GM19463 (cell line): ENCODE measurements at regions not wholly inside any gene's neighbourhood (a gene's known extent, or its start where the extent isn't known, plus 50 kb on each side); places are given as distances from the start of the nearest gene placed in this dataset.
"Not testable (repeated sequence)": the region's sequence is repeated elsewhere in the genome, so short reads cannot be mapped to it uniquely, and the experiment has no call there.

Experiments used
- ATAC-seq: cut with Tn5 transposase; IDR thresholded peaks from one replicate; pipeline ENCODE4 v1.9.1; 2021; ENCODE audit warnings: mild to moderate bottlenecking, moderate library complexity; ENCODE audit not compliant: unreplicated experiment

DNA sequence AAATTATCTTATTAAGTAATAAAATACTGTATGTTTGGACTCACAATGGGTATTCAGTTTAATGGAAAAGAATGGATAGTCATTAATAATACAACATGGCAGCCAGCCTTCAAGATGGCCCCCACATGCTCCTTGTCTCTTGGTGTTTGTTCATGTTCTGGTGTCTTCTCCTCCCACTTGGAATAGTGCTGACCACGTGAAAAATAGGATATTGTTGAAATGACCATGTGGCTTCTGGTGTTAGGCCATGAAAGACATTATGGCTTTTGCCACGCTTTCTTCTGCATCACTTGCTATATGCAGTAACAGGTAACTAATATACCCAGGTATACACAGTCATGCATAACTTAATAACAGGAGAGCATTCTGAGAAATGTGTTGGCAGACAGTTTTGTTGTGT lies 341.0 kb downstream of the KCNJ2 start:
- no peak for ATAC-seq

- no peak for ATAC-seq
These were observed 348.5 kb downstream of the KCNJ2 start for GRCh38 chr17:70517816-70518215.

GRCh38 chr17:70519300-70519699 lies 350.0 kb downstream of the KCNJ2 start:
- ATAC-seq = no peak

DNA sequence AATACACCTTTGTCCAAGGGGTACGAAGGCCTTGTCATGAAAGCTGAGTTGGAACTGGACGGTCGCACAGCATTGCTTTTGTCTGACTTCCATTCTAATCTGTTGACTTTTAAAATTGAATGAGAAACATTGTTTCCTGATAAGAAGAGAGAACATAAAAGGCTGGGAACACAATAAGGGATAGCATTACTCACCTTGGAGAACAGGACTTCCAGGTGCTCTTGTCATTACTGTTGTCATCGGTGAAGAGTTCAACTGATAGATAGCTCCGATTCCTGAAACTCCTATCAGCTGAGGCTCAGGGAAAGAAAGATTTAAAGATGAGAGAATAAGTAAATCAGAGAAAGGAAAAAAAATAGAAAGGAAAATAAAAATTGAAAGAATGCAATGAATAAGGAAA lies 351.1 kb downstream of the KCNJ2 start:
- ATAC-seq = no peak

DNA sequence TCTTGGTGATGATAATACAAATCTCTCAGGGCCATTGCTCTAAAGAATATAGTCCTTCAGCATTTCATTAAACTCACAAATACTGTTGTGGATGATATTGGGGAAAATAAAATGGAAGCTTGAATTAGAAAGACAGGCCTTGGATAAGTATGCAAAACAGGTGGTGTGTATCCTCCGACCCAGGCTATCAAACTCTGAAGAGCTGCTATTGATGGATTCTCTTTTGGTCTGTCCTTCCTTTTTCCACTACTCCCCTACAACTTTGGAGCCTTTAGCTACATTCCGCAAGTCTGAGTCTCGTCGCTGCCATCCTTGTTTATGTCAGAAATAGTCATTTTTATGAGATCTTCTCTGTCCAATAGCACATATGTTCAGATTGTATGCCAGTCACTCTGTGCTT lies 351.6 kb downstream of the KCNJ2 start:
- no peak for ATAC-seq

DNA sequence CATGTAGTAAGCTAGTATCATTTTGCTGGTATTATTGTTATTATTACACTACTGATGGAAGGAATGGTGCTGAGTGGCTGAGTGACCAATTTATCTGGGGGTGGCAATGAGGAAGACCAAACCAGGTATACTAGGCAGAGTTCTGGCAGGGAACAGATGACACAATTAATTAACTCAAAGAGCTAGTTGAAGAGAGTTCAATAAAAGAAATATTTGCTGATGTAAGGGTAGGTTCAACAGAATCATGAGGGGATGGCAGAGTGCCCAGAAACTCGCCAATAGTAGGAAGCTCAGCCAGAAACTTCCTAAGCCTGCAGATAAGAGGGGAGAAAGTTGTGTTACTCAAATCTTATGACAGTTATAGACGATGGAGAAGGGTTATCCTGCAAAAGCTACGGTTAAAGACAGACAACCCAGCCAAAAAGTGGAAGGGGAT lies 352.5 kb downstream of the KCNJ2 start:
- no peak for ATAC-seq

GRCh38 chr17:70523426-70523825 lies 354.1 kb downstream of the KCNJ2 start:
- ATAC-seq = no peak

- not testable (repeated sequence) for ATAC-seq
These were observed 355.7 kb downstream of the KCNJ2 start for GRCh38 chr17:70525035-70525434.

DNA sequence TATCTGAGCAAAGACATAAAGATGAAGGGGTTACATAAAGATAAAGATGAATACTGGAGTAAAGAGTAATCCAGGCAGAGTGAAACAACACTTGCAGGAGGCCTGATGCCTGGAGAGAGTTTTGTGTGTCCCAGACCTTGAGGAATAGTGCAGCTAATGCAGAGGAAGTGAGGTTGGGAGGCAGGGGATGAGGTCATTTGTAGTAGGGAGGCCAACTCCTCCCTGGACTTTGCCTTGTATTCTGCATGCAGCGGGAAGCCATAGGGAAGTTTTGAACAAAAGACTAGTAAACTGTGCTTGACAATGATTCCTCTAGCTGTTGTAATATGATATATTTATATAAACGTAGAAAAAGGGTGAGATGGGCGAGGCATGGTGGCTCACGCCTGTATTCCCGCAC lies 356.6 kb downstream of the KCNJ2 start:
- no peak for ATAC-seq

- no peak for ATAC-seq
These were observed 358.1 kb downstream of the KCNJ2 start for GRCh38 chr17:70527364-70527888.

- no peak for ATAC-seq
These were observed 364.1 kb downstream of the KCNJ2 start for GRCh38 chr17:70533427-70533826.

DNA sequence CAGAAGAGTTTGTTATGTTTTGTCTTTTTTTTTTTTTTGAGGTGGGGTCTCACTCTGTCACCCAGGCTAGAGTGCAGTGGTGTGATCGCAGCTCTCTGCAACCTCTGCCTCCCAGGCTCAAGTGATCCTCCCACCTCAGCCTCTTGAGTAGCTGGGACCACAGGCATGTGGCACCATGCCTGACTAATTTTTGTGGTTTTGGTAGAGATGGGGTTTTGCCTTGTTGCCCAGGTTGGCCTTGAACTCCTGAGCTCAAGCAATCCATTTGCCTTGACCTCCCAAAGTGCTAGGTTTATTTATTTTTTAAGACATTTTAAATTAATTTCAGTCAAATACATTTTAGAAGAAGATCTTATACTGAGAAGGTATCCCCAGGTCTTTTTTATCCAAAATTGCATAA lies 366.7 kb downstream of the KCNJ2 start:
- ATAC-seq = no peak

DNA sequence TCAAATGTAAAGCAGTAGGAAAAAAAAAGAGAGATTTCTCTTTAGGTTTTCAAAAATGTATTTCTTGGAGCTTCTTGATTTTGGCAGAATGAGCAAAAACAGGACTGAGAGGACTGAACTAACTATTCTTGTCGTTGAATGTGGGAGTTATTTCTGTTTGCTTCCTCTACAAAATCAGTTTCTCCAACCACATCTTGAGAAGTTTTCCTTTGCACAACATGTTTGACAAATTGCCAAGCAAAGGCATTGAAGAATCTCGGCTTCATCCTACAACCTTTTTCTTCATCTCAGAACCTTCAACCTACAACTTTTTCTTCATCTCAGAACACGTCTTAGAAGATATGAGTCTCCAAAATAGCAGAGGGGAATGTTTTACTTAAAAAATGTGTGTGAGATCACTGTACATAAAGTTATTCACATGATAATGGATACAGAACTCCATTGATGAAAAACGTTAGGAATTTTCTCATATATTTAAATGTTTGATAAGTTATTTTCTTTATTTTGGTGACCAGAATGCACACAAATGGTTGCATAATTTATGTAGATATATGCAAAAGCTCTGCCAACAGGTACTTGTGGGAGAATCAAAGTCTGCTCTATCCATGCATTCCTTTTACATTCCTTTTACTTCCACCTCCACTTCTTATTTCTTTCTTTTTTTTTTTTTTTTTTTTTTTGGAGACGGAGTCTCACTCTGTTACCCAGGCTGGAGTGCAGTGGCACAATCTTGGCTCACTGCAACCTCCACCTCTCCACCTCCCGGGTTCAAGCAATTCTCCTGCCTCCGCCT lies 370.0 kb downstream of the KCNJ2 start:
- ATAC-seq = no peak

DNA sequence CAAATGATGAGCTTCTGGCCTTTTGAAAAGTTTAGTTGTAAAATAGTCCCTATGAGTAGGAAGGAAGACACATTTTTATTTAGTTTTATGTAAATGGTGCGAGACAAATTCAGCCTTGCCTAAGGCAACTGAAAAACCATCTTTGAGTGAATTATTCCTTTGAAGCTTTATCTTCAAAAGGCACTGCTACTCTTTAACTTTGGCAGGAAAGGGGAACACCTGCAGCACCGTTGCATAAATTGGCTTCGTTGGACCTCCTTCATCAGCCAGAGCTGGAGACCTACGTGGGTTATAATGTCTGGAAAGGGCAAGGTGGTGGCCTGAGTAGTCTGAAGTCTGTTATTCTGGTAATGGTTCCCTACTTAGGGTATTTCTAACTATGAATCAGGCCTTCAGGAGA lies 373.5 kb downstream of the KCNJ2 start:
- ATAC-seq = no peak

DNA sequence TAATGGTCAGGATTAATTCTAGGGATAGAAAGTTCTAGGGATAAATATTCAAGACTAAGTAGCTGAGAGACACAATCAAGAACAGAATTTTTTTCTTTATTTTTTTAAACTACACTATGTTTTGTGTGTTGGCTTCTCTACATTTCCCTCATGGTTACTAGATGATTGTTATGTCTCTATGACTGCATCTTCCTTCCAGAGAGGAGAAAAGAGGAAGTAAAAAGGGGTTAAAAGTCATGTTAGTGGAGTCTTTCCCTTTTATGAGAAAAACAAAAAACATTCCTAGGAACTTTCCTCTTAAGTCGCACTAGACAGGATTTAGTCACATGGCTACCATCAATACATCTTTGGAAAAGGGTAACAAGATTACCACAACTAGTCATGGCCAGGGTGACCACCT lies 375.0 kb downstream of the KCNJ2 start:
- no peak for ATAC-seq

- no peak for ATAC-seq
These were observed 383.1 kb downstream of the KCNJ2 start for GRCh38 chr17:70552230-70552981.

- ATAC-seq = no peak
These were observed 383.6 kb downstream of the KCNJ2 start for GRCh38 chr17:70552982-70553334.

- no peak for ATAC-seq
These were observed 386.4 kb downstream of the KCNJ2 start for GRCh38 chr17:70555723-70556122.

- ATAC-seq = no peak
These were observed 389.5 kb downstream of the KCNJ2 start for GRCh38 chr17:70558821-70559220.

GRCh38 chr17:70560471-70560870 lies 391.1 kb downstream of the KCNJ2 start:
- no peak for ATAC-seq

DNA sequence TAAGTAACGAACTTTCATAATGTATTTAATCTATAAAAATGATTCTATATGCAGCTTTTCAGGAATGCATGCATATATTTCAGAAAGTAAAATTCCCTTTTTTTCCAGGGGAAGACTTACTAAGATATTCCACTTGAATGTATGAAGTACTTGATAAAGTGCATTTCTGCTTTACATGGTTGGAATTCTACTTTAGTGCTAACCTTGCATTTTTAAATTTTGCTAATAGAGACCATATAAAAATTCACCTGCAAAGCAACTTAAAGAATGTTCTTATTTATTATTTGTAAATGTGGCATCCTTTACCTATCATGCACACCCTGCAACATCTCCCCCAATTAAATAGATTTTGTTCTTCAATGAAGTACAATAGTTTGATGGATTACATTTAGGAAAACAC lies 392.8 kb downstream of the KCNJ2 start:
- ATAC-seq = no peak

DNA sequence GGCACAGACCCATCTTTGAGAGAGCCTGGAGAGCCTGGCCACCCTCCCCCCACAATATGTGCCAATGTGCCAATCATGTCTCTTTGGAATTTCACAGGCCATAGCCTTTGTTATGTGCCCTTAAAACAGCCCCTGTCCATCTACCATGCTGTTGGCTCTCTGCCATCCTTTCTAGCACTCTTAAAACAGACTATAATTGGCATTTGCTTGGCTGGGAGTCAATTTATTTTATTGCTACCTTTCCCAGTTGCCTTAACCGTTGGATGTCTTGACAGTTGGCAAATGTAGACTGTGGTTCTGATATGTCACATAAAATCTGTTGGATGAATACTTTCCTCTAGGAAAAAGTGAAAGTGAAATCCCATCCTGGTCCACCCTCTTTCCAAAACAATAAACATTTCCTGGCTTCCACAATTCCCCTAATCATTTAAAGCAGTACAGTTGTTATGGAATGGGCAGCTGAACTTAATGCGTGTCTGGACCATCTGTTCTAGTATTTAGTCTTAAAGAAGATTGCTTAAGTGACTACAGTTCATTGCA lies 394.0 kb downstream of the KCNJ2 start:
- ATAC-seq = no peak
